ENCODE measurements at regions not wholly inside any gene's neighbourhood (a gene's known extent, or its start where the extent isn't known, plus 50 kb on each side); places are given as distances from the start of the nearest gene placed in this dataset.
"Not testable (repeated sequence)": the region's sequence is repeated elsewhere in the genome, so short reads cannot be mapped to it uniquely, and the experiment has no call there.

GRCh38 chr3:15903759-15904720, 106.3 kb upstream of the ANKRD28 start:
- Histone ChIP-seq H3K4me1 (ENCODE audit: low read depth) (no peaks in the 10 kb centered on the region), H3K9me3 (no peaks in the 10 kb centered on the region), H3K36me3 (ENCODE audit: low read depth) (no peaks in the 10 kb centered on the region), H3K4me3 (no peak overlapping the region)
- no peak for TF ChIP-seq CTCF (IDR thresholded peaks at IDR 0.05)
- ATAC-seq: no peak
- intact Hi-C loops (cut with DNase I, micrococcal nuclease): no loop called here
- no peak for DNase-seq

GRCh38 chr3:15905041-15905440, 107.3 kb upstream of the ANKRD28 start:
- Histone ChIP-seq H3K9me3 (no peaks in the 10 kb centered on the region), H3K4me1 (ENCODE audit: low read depth) (no peaks in the 10 kb centered on the region), H3K4me3 (no peak overlapping the region), H3K36me3 (ENCODE audit: low read depth) (no peaks in the 10 kb centered on the region)
- intact Hi-C loops (cut with DNase I, micrococcal nuclease): no loop called here
- DNase-seq (no peak), ATAC-seq (no peak)
- TF ChIP-seq CTCF (IDR thresholded peaks at IDR 0.05): no peak

- H3K36me3 ChIP-seq (ENCODE audit: low read depth); ATAC-seq; DNase-seq; H3K4me1 ChIP-seq (ENCODE audit: low read depth); H3K4me3 ChIP-seq; intact Hi-C loops (cut with DNase I, micrococcal nuclease); H3K9me3 ChIP-seq: not testable (repeated sequence)
Measured at GRCh38 chr3:15907403-15907802, 109.6 kb upstream of the ANKRD28 start.

GRCh38 chr3:15918988-15919387, 121.2 kb upstream of the ANKRD28 start:
- no peak for ATAC-seq
- Histone ChIP-seq H3K36me3 (ENCODE audit: low read depth) (no peaks in the 10 kb centered on the region), H3K4me1 (ENCODE audit: low read depth) (no peaks in the 10 kb centered on the region), H3K9me3 (no peaks in the 10 kb centered on the region), H3K4me3 (no peak overlapping the region)
- no peak for DNase-seq
- TF ChIP-seq CTCF (IDR thresholded peaks at IDR 0.05): no peak
- intact Hi-C loops (cut with DNase I, micrococcal nuclease): no loop called here

- DNase-seq (no peak), ATAC-seq (no peak)
- H3K9me3 ChIP-seq: no peaks in the 10 kb centered on the region
- H3K4me1 ChIP-seq (ENCODE audit: low read depth): no peaks in the 10 kb centered on the region
- no peaks in the 10 kb centered on the region for H3K36me3 ChIP-seq (ENCODE audit: low read depth)
- TF ChIP-seq CTCF (IDR thresholded peaks at IDR 0.05): no peak
- intact Hi-C loops (cut with DNase I, micrococcal nuclease): no loop called here
- no peak overlapping the region for H3K4me3 ChIP-seq
Measured at GRCh38 chr3:15919971-15920370, 122.2 kb upstream of the ANKRD28 start.

GRCh38 chr3:15923640-15924405, 126.0 kb upstream of the ANKRD28 start:
- Histone ChIP-seq H3K4me3 (no peak overlapping the region), H3K36me3 (ENCODE audit: low read depth) (no peaks in the 10 kb centered on the region), H3K4me1 (ENCODE audit: low read depth) (no peaks in the 10 kb centered on the region), H3K9me3 (no peaks in the 10 kb centered on the region)
- intact Hi-C loops (cut with DNase I, micrococcal nuclease): no loop called here
- TF ChIP-seq CTCF (IDR thresholded peaks at IDR 0.05): no peak
- ATAC-seq (no peak), DNase-seq (no peak)
